ENCODE measurements at regions not wholly inside any gene's neighbourhood (a gene's known extent, or its start where the extent isn't known, plus 50 kb on each side); places are given as distances from the start of the nearest gene placed in this dataset.

GRCh38 chr1:98107256-98107655 is 186.4 kb upstream of the DPYD start:
- peaks cover 0 to 8% (median 0%) of the 10 kb centered on the region in 4 donors for H3K27me3 ChIP-seq
- DNase-seq = no peak
- no peak for ATAC-seq
- FAIRE-seq = no peak
- WGBS, 2 donors = 67 to 68% methylated on average over 1 of the region's 1 CpG
- H3K27ac ChIP-seq = no peak overlapping the region
- TF ChIP-seq, protein P1, sequence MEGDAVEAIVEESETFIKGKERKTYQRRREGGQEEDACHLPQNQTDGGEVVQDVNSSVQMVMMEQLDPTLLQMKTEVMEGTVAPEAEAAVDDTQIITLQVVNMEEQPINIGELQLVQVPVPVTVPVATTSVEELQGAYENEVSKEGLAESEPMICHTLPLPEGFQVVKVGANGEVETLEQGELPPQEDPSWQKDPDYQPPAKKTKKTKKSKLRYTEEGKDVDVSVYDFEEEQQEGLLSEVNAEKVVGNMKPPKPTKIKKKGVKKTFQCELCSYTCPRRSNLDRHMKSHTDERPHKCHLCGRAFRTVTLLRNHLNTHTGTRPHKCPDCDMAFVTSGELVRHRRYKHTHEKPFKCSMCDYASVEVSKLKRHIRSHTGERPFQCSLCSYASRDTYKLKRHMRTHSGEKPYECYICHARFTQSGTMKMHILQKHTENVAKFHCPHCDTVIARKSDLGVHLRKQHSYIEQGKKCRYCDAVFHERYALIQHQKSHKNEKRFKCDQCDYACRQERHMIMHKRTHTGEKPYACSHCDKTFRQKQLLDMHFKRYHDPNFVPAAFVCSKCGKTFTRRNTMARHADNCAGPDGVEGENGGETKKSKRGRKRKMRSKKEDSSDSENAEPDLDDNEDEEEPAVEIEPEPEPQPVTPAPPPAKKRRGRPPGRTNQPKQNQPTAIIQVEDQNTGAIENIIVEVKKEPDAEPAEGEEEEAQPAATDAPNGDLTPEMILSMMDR (IDR thresholded peaks at IDR 0.05) = no peak
- intact Hi-C loops (cut with DNase I) = no loop called here
- H3K36me3 ChIP-seq = no peaks in the 10 kb centered on the region
- H3K9me3 ChIP-seq = peaks cover 0 to 3% (median 0%) of the 10 kb centered on the region in 4 donors
- no peak overlapping the region for H3K4me3 ChIP-seq
- H3K4me1 ChIP-seq = peaks cover 0 to 5% (median 4%) of the 10 kb centered on the region in 3 donors

DNA sequence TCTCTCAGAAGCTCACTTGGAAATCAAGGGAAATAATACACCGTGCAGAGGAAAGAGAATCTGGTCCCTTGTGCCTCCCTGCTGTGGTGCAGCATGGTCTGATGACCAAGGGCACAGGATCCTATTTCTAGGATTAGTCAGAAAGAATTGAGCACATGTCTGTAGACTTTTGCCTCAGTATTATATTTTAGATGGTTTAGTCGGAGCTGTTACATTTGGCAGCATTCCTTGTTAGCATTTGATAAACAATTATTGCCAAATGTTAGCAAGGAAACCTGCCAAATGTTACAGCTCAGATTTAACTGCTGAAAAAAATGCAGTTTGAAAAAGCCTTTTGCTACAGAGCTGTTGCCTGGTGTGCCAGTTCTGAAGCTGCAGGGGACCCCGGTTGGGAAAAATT is 183.5 kb upstream of the DPYD start:
- Histone ChIP-seq H3K9me3 (peaks cover 0 to 3% (median 0%) of the 10 kb centered on the region in 4 donors), H3K4me1 (peaks cover 0 to 5% (median 4%) of the 10 kb centered on the region in 3 donors), H3K27ac (no peak overlapping the region), H3K36me3 (no peaks in the 10 kb centered on the region), H3K27me3 (peaks cover 0 to 8% (median 0%) of the 10 kb centered on the region in 4 donors), H3K4me3 (no peak overlapping the region)
- TF ChIP-seq, protein P1 (IDR thresholded peaks at IDR 0.05) = no peak
- 11 to 15% methylated on average over 3 of the region's 3 CpGs for WGBS, 2 donors
- DNase-seq (no peak), ATAC-seq (peak in 2 of 4 donors; percentile 31 to 32), FAIRE-seq (no peak)
- intact Hi-C loops (cut with DNase I) = no loop called here

- TF ChIP-seq, protein P1 (IDR thresholded peaks at IDR 0.05) = no peak
- DNase-seq (no peak), FAIRE-seq (no peak), ATAC-seq (no peak)
- intact Hi-C loops (cut with DNase I) = no loop called here
- H3K27ac ChIP-seq = no peak overlapping the region
- 50 to 53% methylated on average over 5 of the region's 5 CpGs for WGBS, 2 donors
- H3K4me3 ChIP-seq = no peak overlapping the region
- peaks cover 0 to 5% (median 4%) of the 10 kb centered on the region in 3 donors for H3K4me1 ChIP-seq
- H3K9me3 ChIP-seq = peaks cover 0 to 3% (median 0%) of the 10 kb centered on the region in 4 donors
- no peaks in the 10 kb centered on the region for H3K36me3 ChIP-seq
- peaks cover 0 to 8% (median 0%) of the 10 kb centered on the region in 4 donors for H3K27me3 ChIP-seq
These were observed 182.9 kb upstream of the DPYD start for GRCh38 chr1:98103617-98104285.

DNA sequence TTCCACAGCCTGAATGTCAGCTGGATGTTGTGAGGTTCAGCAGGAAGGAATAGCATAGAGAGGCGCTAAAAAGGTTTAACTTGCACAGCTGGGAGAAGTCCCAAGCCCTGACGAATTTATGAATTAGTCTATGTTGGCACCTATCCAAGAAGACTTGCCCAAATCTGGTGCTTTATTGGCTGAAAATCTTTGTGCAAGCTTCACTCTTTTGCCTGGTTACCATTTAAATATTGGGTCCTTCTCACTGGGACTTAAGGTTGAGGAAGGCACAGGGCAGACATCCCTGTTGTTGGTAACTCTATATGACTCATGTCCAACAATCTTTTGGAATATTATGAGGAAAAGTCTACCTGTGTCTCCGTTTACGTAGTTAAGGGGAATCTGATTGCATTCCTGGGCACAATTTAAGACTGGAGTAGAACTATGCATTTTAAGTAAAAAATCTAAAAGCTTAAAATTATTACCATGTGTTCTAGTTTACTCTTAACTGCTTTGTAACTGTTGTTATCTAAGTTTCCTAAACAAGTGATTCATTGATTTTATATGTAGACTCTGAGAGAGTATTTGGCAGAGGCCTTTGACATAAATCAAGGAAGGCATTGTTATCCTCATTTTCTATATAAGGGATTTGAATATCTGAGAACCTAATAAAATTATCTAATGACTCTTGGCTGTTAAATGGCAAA is 181.7 kb upstream of the DPYD start:
- TF ChIP-seq, protein P1 (IDR thresholded peaks at IDR 0.05) = no peak
- FAIRE-seq = no peak

More for the DNA sequence above, 181.7 kb upstream of the DPYD start:
- ATAC-seq = no peak
- Histone ChIP-seq H3K27ac (no peak overlapping the region), H3K9me3 (peaks cover 0 to 3% (median 0%) of the 10 kb centered on the region in 4 donors), H3K27me3 (peaks cover 0 to 8% (median 0%) of the 10 kb centered on the region in 4 donors), H3K36me3 (no peaks in the 10 kb centered on the region), H3K4me3 (no peak overlapping the region), H3K4me1 (peaks cover 0 to 5% (median 4%) of the 10 kb centered on the region in 3 donors)
- intact Hi-C loops (cut with DNase I) = no loop called here
- WGBS, 2 donors = 64 to 72% methylated on average over 4 of the region's 4 CpGs
- DNase-seq = no peak

Measured in pancreas (tissue), 10 donors.